H9 (cell line): ENCODE measurements at regions not wholly inside any gene's neighbourhood (a gene's known extent, or its start where the extent isn't known, plus 50 kb on each side); places are given as distances from the start of the nearest gene placed in this dataset.

Experiments
- DNase-seq: peaks from one replicate; pipeline ENCODE4 v3.0.0-alpha.2; 2017
- H2AFZ ChIP-seq: one replicate; pipeline ENCODE4 v1.6.1; 2013; ENCODE audit warnings: mild to moderate bottlenecking, low read length, control low read depth, moderate library complexity
- H2AK5ac ChIP-seq: 2 replicates; pipeline ENCODE4 v1.6.1; 2013; ENCODE audit warnings: low read length, control low read depth, mixed read lengths; ENCODE audit not compliant: insufficient read length
- H2BK120ac ChIP-seq: one replicate; pipeline ENCODE4 v1.6.1; 2013; ENCODE audit warnings: low read depth, mild to moderate bottlenecking, low read length, control low read depth, inconsistent platforms; ENCODE audit not compliant: poor library complexity, severe bottlenecking
- H2BK12ac ChIP-seq: 2 replicates; pipeline ENCODE4 v1.6.1; 2013; ENCODE audit warnings: low read length, control low read depth, mixed read lengths, low read depth; ENCODE audit not compliant: insufficient read length
- H2BK15ac ChIP-seq: 2 replicates; pipeline ENCODE4 v1.6.1; 2013; ENCODE audit warnings: low read depth, low read length, control low read depth
- H2BK20ac ChIP-seq: one replicate; pipeline ENCODE4 v1.6.1; 2013; ENCODE audit warnings: low read depth, mild to moderate bottlenecking, low read length, control low read depth, inconsistent platforms; ENCODE audit not compliant: poor library complexity, severe bottlenecking
- H2BK5ac ChIP-seq: 2 replicates; pipeline ENCODE4 v1.6.1; 2013; ENCODE audit warnings: low read length, control low read depth, mixed read lengths; ENCODE audit not compliant: insufficient read length
- H3K14ac ChIP-seq: 2 replicates; pipeline ENCODE4 v1.6.1; 2013; ENCODE audit warnings: low read length, control low read depth; ENCODE audit not compliant: insufficient read depth
- H3K18ac ChIP-seq: 2 replicates; pipeline ENCODE4 v1.6.1; 2013; ENCODE audit warnings: low read depth, mild to moderate bottlenecking, mixed read lengths, low read length, control low read depth; ENCODE audit not compliant: insufficient read length
- H3K23ac ChIP-seq: 2 replicates; pipeline ENCODE4 v1.6.1; 2013; ENCODE audit warnings: low read length, control low read depth, mixed read lengths, low read depth; ENCODE audit not compliant: insufficient read length
- H3K23me2 ChIP-seq: 2 replicates; pipeline ENCODE4 v1.6.1; 2013; ENCODE audit warnings: low read depth, mild to moderate bottlenecking, mixed read lengths, low read length, control low read depth; ENCODE audit not compliant: insufficient read length, poor library complexity, severe bottlenecking
- H3K27ac ChIP-seq: 2 replicates; pipeline ENCODE4 v1.5.1; 2013; ENCODE audit warnings: low read length, control low read depth, mixed read lengths, low read depth; ENCODE audit not compliant: insufficient read length
- H3K27me3 ChIP-seq: 2 replicates; pipeline ENCODE4 v1.6.1; 2013; ENCODE audit warnings: low read length, control low read depth, inconsistent platforms; ENCODE audit not compliant: insufficient read depth
- H3K4ac ChIP-seq: 2 replicates; pipeline ENCODE4 v1.6.1; 2013; ENCODE audit warnings: low read depth, mild to moderate bottlenecking, control low read depth, inconsistent platforms, low read length, moderate library complexity
- H3K4me1 ChIP-seq: 2 replicates; pipeline ENCODE4 v1.6.1; 2013; ENCODE audit warnings: low read length, control low read depth, inconsistent platforms; ENCODE audit not compliant: insufficient read depth
- H3K4me2 ChIP-seq: 2 replicates; pipeline ENCODE4 v1.6.1; 2013; ENCODE audit warnings: low read length, control low read depth, mixed read lengths; ENCODE audit not compliant: insufficient read length, insufficient read depth
- H3K56ac ChIP-seq: 2 replicates; pipeline ENCODE4 v1.6.1; 2013; ENCODE audit warnings: low read depth, mild to moderate bottlenecking, mixed read lengths, low read length, control low read depth; ENCODE audit not compliant: insufficient read length
- H3K79me1 ChIP-seq: 2 replicates; pipeline ENCODE4 v1.6.1; 2013; ENCODE audit warnings: low read depth, mild to moderate bottlenecking, moderate library complexity, low read length, control low read depth, inconsistent platforms; ENCODE audit not compliant: insufficient read depth, poor library complexity, severe bottlenecking
- H3K79me2 ChIP-seq: 2 replicates; pipeline ENCODE4 v1.6.1; 2013; ENCODE audit warnings: low read length, control low read depth, inconsistent platforms; ENCODE audit not compliant: insufficient read depth
- H3K9ac ChIP-seq: 2 replicates; pipeline ENCODE4 v1.6.1; 2013; ENCODE audit warnings: low read length, control low read depth, mixed read lengths; ENCODE audit not compliant: insufficient read length; ENCODE audit errors: extremely low read depth
- H3K9me3 ChIP-seq: one replicate; pipeline ENCODE4 v1.6.1; 2013; ENCODE audit warnings: low read depth, low read length, inconsistent platforms; ENCODE audit not compliant: control insufficient read depth
- H3T11ph ChIP-seq: one replicate; pipeline ENCODE4 v1.6.1; 2013; ENCODE audit warnings: mild to moderate bottlenecking, low read length, control low read depth, inconsistent platforms
- H4K20me1 ChIP-seq: one replicate; pipeline ENCODE4 v1.6.1; 2013; ENCODE audit not compliant: control insufficient read depth, insufficient read length, insufficient read depth
- H4K5ac ChIP-seq: 2 replicates; pipeline ENCODE4 v1.6.1; 2013; ENCODE audit warnings: low read depth, mild to moderate bottlenecking, mixed read lengths, low read length, control low read depth; ENCODE audit not compliant: insufficient read length
- H4K8ac ChIP-seq: replicated peaks from 2 replicates; pipeline ENCODE4 v1.6.1; 2013; ENCODE audit warnings: low read length, control low read depth, mixed read lengths, low read depth; ENCODE audit not compliant: insufficient read length
- H4K91ac ChIP-seq: 2 replicates; pipeline ENCODE4 v1.6.1; 2013; ENCODE audit warnings: low read depth, mild to moderate bottlenecking, moderate library complexity, mixed read lengths, low read length, control low read depth; ENCODE audit not compliant: insufficient read length
- H3K27ac Mint-ChIP-seq, 3 experiments: 2 replicates in 2 of 3; 3 replicates in 1 of 3; pipeline ENCODE4 v1.8.0; 2020 to 2021; ENCODE audit warnings: mixed read lengths in 3 of 3, mild to moderate bottlenecking in 1 of 3, moderate library complexity in 1 of 3
- H3K27me3 Mint-ChIP-seq: 2 replicates; pipeline ENCODE4 v1.8.0; 2021; ENCODE audit warnings: low read depth, mild to moderate bottlenecking, moderate library complexity, mixed read lengths
- H3K36me3 Mint-ChIP-seq, 3 experiments: 2 replicates in 2 of 3; 3 replicates in 1 of 3; pipeline ENCODE4 v1.8.0; 2020 to 2021; ENCODE audit warnings: low read depth in 3 of 3, mixed read lengths in 3 of 3; ENCODE audit not compliant: insufficient read depth in 1 of 3
- H3K4me1 Mint-ChIP-seq, 2 experiments: 2 replicates each; pipeline ENCODE4 v1.8.0; 2020; ENCODE audit warnings: mixed read lengths in 2 of 2
- H3K4me3 Mint-ChIP-seq, 2 experiments: 2 replicates in 1 of 2; 3 replicates in 1 of 2; pipeline ENCODE4 v1.8.0; 2020 to 2021; ENCODE audit warnings: mild to moderate bottlenecking in 2 of 2, mixed read lengths in 2 of 2, moderate library complexity in 1 of 2
- H3K9me3 Mint-ChIP-seq, 2 experiments: 2 replicates in 1 of 2; 3 replicates in 1 of 2; pipeline ENCODE4 v1.8.0; 2020; ENCODE audit warnings: mild to moderate bottlenecking in 2 of 2, mixed read lengths in 2 of 2, moderate library complexity in 1 of 2
- WGBS: extraction: QIAGEN DNeasy Blood & Tissue Kit; methylation state at CpG from one replicate; pipeline ENCODE4 v1.1.7; 2013; ENCODE audit warnings: missing lambda C conversion rate, low lambda C conversion rate, mixed read lengths; ENCODE audit not compliant: insufficient read length; ENCODE audit errors: extremely low coverage; 5-methylcytosine and 5-hydroxymethylcytosine counted together
- TF ChIP-seq, protein P1 (sequence below): fragments of 200-600 bp; sonication (generic); conservative IDR thresholded peaks from 3 replicates; pipeline ENCODE4 v1.8.0; 2021; ENCODE audit warnings: antibody characterized with exemption, mild to moderate bottlenecking

DNA sequence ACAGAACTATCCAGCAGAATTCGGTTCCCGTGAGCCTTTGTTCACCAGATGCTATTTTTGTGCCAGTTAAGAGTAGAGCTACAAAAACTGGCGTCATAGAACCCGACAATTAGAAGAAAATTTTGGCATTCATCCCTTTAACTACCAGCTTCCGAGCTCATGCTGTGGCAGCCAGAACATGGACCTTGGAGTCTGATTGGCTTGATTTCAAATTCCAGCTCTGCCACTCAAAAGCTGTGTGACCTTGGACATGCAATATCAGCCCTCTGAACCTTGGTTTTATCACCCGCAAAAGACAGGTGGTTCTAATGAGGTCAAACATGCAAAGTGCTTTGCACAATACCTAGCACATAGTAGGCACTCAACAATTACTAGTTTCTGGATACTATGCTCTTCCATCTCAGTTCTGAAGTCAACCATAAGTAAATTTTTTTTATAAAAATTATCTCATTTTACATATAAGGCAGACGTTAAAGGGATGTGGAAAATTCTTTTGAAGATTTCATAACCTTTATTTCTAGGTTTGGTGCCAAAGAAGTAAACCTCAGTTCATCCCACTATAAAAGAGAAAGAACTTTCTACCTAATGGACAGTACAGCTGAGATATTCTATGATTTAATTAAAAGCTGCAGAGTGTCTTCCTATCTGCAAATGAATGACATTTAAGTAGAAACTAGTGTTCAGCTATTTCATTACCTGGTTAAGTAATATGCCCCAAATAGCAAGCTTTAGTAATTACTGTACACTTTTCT, 331.5 kb downstream of the HAPSTR1 start:
- Histone ChIP-seq H3T11ph (no peak overlapping the region), H3K9ac (no peak overlapping the region), H3K79me1 (no peaks in the 10 kb centered on the region), H2BK15ac (no peak overlapping the region), H2BK20ac (no peak overlapping the region), H2BK5ac (no peak overlapping the region), H4K5ac (no peak overlapping the region), H3K18ac (no peak overlapping the region), H3K9me3 (no peaks in the 10 kb centered on the region), H3K27ac (no peak overlapping the region), H3K79me2 (no peaks in the 10 kb centered on the region), H4K20me1 (no peaks in the 10 kb centered on the region), H2BK120ac (no peak overlapping the region), H4K91ac (no peak overlapping the region), H3K4me2 (no peak overlapping the region), H3K4me1 (no peaks in the 10 kb centered on the region), H3K27me3 (no peaks in the 10 kb centered on the region), H3K23me2 (no peaks in the 10 kb centered on the region), H4K8ac (no peak overlapping the region), H3K23ac (no peak overlapping the region), H3K14ac (no peak overlapping the region), H2AFZ (no peak overlapping the region), H2AK5ac (no peak overlapping the region), H3K56ac (no peak overlapping the region), H2BK12ac (no peak overlapping the region), H3K4ac (no peak overlapping the region)
- Mint-ChIP-seq H3K27ac (no peak overlapping the region), H3K4me3 (no peak overlapping the region), H3K27me3 (no peaks in the 10 kb centered on the region; the same call in none of the 2 replicates), H3K36me3 (no peaks in the 10 kb centered on the region; a peak in 1 of 7 replicates), H3K9me3 (no peaks in the 10 kb centered on the region), H3K4me1 (no peaks in the 10 kb centered on the region)
- no peak for DNase-seq
- no CpG with 5 or more reads among the region's 7 CpGs for WGBS
- TF ChIP-seq, protein P1, sequence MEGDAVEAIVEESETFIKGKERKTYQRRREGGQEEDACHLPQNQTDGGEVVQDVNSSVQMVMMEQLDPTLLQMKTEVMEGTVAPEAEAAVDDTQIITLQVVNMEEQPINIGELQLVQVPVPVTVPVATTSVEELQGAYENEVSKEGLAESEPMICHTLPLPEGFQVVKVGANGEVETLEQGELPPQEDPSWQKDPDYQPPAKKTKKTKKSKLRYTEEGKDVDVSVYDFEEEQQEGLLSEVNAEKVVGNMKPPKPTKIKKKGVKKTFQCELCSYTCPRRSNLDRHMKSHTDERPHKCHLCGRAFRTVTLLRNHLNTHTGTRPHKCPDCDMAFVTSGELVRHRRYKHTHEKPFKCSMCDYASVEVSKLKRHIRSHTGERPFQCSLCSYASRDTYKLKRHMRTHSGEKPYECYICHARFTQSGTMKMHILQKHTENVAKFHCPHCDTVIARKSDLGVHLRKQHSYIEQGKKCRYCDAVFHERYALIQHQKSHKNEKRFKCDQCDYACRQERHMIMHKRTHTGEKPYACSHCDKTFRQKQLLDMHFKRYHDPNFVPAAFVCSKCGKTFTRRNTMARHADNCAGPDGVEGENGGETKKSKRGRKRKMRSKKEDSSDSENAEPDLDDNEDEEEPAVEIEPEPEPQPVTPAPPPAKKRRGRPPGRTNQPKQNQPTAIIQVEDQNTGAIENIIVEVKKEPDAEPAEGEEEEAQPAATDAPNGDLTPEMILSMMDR: no peak
